ENCODE measurements at regions not wholly inside any gene's neighbourhood (a gene's known extent, or its start where the extent isn't known, plus 50 kb on each side); places are given as distances from the start of the nearest gene placed in this dataset.

DNA sequence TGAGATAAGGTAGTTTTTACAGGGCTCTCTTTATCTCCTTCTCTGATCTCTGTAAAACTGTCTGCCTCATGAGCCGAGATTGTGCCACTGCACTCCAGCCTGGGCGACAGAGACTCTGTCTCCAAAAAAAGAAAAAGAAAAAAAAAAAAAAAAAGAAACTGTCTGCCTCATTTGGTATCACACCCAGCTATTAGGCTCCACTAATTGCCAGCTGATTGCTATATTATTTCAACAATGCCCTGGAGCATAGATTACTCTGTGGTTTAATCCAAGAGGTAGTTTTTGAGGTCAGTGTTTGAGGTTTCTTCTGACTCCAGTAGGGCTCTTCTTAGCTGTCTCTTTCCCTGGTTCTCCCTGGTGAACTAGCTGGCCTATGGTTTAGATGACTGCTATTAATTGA lies 268.1 kb upstream of the PLPP4 start:
- TF ChIP-seq, protein P1, sequence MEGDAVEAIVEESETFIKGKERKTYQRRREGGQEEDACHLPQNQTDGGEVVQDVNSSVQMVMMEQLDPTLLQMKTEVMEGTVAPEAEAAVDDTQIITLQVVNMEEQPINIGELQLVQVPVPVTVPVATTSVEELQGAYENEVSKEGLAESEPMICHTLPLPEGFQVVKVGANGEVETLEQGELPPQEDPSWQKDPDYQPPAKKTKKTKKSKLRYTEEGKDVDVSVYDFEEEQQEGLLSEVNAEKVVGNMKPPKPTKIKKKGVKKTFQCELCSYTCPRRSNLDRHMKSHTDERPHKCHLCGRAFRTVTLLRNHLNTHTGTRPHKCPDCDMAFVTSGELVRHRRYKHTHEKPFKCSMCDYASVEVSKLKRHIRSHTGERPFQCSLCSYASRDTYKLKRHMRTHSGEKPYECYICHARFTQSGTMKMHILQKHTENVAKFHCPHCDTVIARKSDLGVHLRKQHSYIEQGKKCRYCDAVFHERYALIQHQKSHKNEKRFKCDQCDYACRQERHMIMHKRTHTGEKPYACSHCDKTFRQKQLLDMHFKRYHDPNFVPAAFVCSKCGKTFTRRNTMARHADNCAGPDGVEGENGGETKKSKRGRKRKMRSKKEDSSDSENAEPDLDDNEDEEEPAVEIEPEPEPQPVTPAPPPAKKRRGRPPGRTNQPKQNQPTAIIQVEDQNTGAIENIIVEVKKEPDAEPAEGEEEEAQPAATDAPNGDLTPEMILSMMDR (IDR thresholded peaks at IDR 0.05) = no peak
- TF ChIP-seq EP300 (IDR thresholded peaks at IDR 0.05; ENCODE audit: low read depth) (no peak), POLR2A (IDR thresholded peaks at IDR 0.05) (no peak), POLR2AphosphoS5 (IDR thresholded peaks at IDR 0.05) (no peak)
